A673 (cell line): ENCODE measurements at regions not wholly inside any gene's neighbourhood (a gene's known extent, or its start where the extent isn't known, plus 50 kb on each side); places are given as distances from the start of the nearest gene placed in this dataset.

Experiments
- EZH2 ChIP-seq: fragments of 200-600 bp; sonication (generic); IDR thresholded peaks from 2 replicates; pipeline ENCODE4 v1.6.1; 2017; ENCODE audit warnings: borderline replicate concordance, low read depth, mild to moderate bottlenecking, mixed read lengths, antibody characterized with exemption, low read length; ENCODE audit not compliant: poor library complexity, severe bottlenecking
- TF ChIP-seq, protein P1 (sequence below): fragments of 300-800, 200-600 bp; sonication (generic); conservative IDR thresholded peaks from 2 replicates; pipeline ENCODE4 v1.5.1; 2017; ENCODE audit warnings: low read depth, mild to moderate bottlenecking, antibody characterized with exemption, low read length, moderate library complexity, mixed read lengths

DNA sequence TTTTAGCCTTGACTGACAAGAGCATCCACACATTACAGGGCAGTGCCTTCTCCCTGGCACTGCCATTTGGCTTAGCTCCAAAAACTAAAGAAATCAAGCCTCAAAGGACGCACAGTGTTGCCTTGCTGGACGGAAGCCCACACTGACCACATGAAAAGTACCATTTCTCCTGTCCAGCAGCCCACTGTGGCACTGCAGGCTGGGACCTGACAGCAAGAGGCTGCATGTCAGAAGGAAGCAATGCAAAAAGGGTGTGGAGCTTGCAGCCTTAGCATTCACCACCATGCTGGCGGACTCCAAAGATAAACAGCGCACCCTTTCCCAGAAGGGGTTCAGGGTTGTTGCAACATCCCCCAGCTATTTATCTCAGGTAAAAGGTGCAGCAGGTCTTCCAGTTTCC, 109.3 kb upstream of the BMAL1 start:
- TF ChIP-seq, protein P1, sequence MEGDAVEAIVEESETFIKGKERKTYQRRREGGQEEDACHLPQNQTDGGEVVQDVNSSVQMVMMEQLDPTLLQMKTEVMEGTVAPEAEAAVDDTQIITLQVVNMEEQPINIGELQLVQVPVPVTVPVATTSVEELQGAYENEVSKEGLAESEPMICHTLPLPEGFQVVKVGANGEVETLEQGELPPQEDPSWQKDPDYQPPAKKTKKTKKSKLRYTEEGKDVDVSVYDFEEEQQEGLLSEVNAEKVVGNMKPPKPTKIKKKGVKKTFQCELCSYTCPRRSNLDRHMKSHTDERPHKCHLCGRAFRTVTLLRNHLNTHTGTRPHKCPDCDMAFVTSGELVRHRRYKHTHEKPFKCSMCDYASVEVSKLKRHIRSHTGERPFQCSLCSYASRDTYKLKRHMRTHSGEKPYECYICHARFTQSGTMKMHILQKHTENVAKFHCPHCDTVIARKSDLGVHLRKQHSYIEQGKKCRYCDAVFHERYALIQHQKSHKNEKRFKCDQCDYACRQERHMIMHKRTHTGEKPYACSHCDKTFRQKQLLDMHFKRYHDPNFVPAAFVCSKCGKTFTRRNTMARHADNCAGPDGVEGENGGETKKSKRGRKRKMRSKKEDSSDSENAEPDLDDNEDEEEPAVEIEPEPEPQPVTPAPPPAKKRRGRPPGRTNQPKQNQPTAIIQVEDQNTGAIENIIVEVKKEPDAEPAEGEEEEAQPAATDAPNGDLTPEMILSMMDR, result no peak
- no peak for TF ChIP-seq EZH2
